HCT116 (cell line): ENCODE measurements at regions not wholly inside any gene's neighbourhood (a gene's known extent, or its start where the extent isn't known, plus 50 kb on each side); places are given as distances from the start of the nearest gene placed in this dataset.

ENCODE experiments used
- ATAC-seq: fragments of 200-7000 bp; cut with Tn5 transposase; 2 replicates; pipeline ENCODE4 v1.9.1; 2020; ENCODE audit warnings: mild to moderate bottlenecking, moderate library complexity
- BruUV-seq: library from RNA; stranded (reverse); fragments of 400-500 nt; replicated peaks from 2 replicates; lab custom pipeline; 2021; lab: Mats Ljungman, UMichigan
- CTCF ChIA-PET: fragments of 300-600 bp; sonication (Branson Sonifier 250); formaldehyde crosslinking; loops from one replicate; lab custom pipeline; 2021; ENCODE audit warnings: antibody characterized with exemption; lab: Charles Lee
- POLR2A ChIA-PET: fragments of 300-600, 350-600 bp; sonication (Branson Sonifier 250); formaldehyde crosslinking; loops from one replicate; lab custom pipeline; 2021; ENCODE audit warnings: antibody characterized with exemption; lab: Charles Lee
- RAD21 ChIA-PET, 2 experiments: fragments of 300-600 bp; sonication (Branson Sonifier 250); formaldehyde crosslinking; loops; one replicate each; lab custom pipeline; 2023; ENCODE audit warnings: low total read pairs in 2 of 2; ENCODE audit not compliant: uncharacterized antibody in 2 of 2, unreplicated experiment in 2 of 2, low non-redundant PET in 1 of 2; lab: Charles Lee
- DNase-seq: peaks from one replicate; pipeline ENCODE4 v3.0.0-alpha.2; 2010; ENCODE audit warnings: low read depth, low spot score
- H2AFZ ChIP-seq: fragments of 200-600 bp; shearing (Covaris generic), sonication (generic); 2 replicates; pipeline ENCODE4 v1.6.1; 2017; ENCODE audit warnings: low read depth, mixed run types, mixed read lengths, antibody characterized with exemption, low read length; ENCODE audit not compliant: poor library complexity, severe bottlenecking
- H3K27ac ChIP-seq: 2 replicates; pipeline ENCODE4 v1.5.1; 2012; ENCODE audit warnings: low read depth, low read length
- H3K27me3 ChIP-seq: fragments of 200-600 bp; sonication (generic); 2 replicates; pipeline ENCODE4 v1.6.1; 2016; ENCODE audit warnings: mixed run types, low read length, mixed read lengths; ENCODE audit not compliant: insufficient read depth
- H3K36me3 ChIP-seq, 2 experiments: fragments of 200-500 bp in 1 of 2; fragments of 200-600 bp in 1 of 2; sonication (Bioruptor generic) in 1 of 2; sonication (generic) in 1 of 2; 2 replicates each; pipeline versions ENCODE4 v1.5.1 to v1.6.1; 2014 to 2016; ENCODE audit warnings: low read length in 2 of 2, inconsistent platforms in 1 of 2, mixed read lengths in 1 of 2, mixed run types in 1 of 2; ENCODE audit not compliant: insufficient read depth in 2 of 2, control insufficient read depth in 1 of 2
- H3K4me1 ChIP-seq, 2 experiments: fragments of 200-600 bp in 1 of 2; sonication (generic) in 1 of 2; 2 replicates each; pipeline versions ENCODE4 v1.5.1 to v1.6.1; 2012 to 2017; ENCODE audit warnings: low read length in 2 of 2, inconsistent platforms in 1 of 2, mild to moderate bottlenecking in 1 of 2, mixed read lengths in 1 of 2, mixed run types in 1 of 2, moderate library complexity in 1 of 2; ENCODE audit not compliant: insufficient read depth in 2 of 2, control insufficient read depth in 1 of 2
- H3K4me2 ChIP-seq: fragments of 200-600 bp; sonication (generic); 2 replicates; pipeline ENCODE4 v1.6.1; 2017; ENCODE audit warnings: mixed run types, low read length, mixed read lengths
- H3K4me3 ChIP-seq, 2 experiments: fragments of 200-600 bp in 1 of 2; sonication (generic) in 1 of 2; replicated peaks in 1 of 2; 2 replicates each; pipeline ENCODE4 v1.5.1; 2011 to 2016; ENCODE audit warnings: low read length in 2 of 2, control low read depth in 1 of 2, low read depth in 1 of 2, mild to moderate bottlenecking in 1 of 2, mixed read lengths in 1 of 2, mixed run types in 1 of 2
- H3K79me2 ChIP-seq: fragments of 200-600 bp; sonication (generic); 2 replicates; pipeline ENCODE4 v1.6.1; 2017; ENCODE audit warnings: mild to moderate bottlenecking, mixed run types, low read length, moderate library complexity, mixed read lengths; ENCODE audit not compliant: insufficient read depth
- H3K9ac ChIP-seq: fragments of 200-600 bp; sonication (generic); 2 replicates; pipeline ENCODE4 v1.6.1; 2016; ENCODE audit warnings: low read length, mixed read lengths
- H3K9me2 ChIP-seq: fragments of 200-600 bp; sonication (generic), shearing (Covaris generic); 2 replicates; pipeline ENCODE4 v1.6.1; 2017; ENCODE audit warnings: mixed run types, mild to moderate bottlenecking, moderate library complexity; ENCODE audit not compliant: insufficient read depth
- H3K9me3 ChIP-seq, 2 experiments: fragments of 200-500 bp in 1 of 2; fragments of 200-600 bp in 1 of 2; sonication (Bioruptor generic) in 1 of 2; sonication (generic) in 1 of 2; 2 replicates each; pipeline ENCODE4 v1.6.1; 2014 to 2017; ENCODE audit warnings: low read length in 2 of 2, mixed read lengths in 2 of 2, inconsistent platforms in 1 of 2, low read depth in 1 of 2, mild to moderate bottlenecking in 1 of 2, mixed run types in 1 of 2, moderate library complexity in 1 of 2; ENCODE audit not compliant: control insufficient read depth in 1 of 2, insufficient read depth in 1 of 2
- H4K20me1 ChIP-seq: fragments of 200-600 bp; sonication (generic), shearing (Covaris generic); 2 replicates; pipeline ENCODE4 v1.6.1; 2017; ENCODE audit warnings: mixed run types, mild to moderate bottlenecking, moderate library complexity; ENCODE audit not compliant: insufficient read depth
- CTCF ChIP-seq, 3 experiments: fragments of 200-600 bp in 1 of 3; sonication (generic) in 1 of 3; IDR thresholded peaks in 2 of 3; conservative IDR thresholded peaks in 1 of 3; 2 replicates each; pipeline ENCODE4 v1.5.1; 2012 to 2017; ENCODE audit warnings: low read depth in 2 of 3, low read length in 2 of 3, antibody characterized with exemption in 1 of 3, borderline replicate concordance in 1 of 3, control low read depth in 1 of 3, mild to moderate bottlenecking in 1 of 3, mixed read lengths in 1 of 3, mixed run types in 1 of 3, moderate library complexity in 1 of 3; ENCODE audit not compliant: insufficient read depth in 1 of 3
- EGR1 ChIP-seq: IDR thresholded peaks from 2 replicates; pipeline ENCODE4 v1.6.1; 2012; ENCODE audit warnings: low read depth
- EZH2phosphoT487 ChIP-seq: fragments of 200-600 bp; IDR thresholded peaks from 2 replicates; pipeline ENCODE4 v1.6.1; 2018; ENCODE audit warnings: antibody characterized with exemption, borderline replicate concordance
- RAD21 ChIP-seq: IDR thresholded peaks from 2 replicates; pipeline ENCODE4 v1.6.1; 2012; ENCODE audit warnings: low read depth, mild to moderate bottlenecking
- REST ChIP-seq: IDR thresholded peaks from 2 replicates; pipeline ENCODE4 v1.6.1; 2012; ENCODE audit warnings: low read depth
- YY1 ChIP-seq: IDR thresholded peaks from 2 replicates; pipeline ENCODE4 v1.6.1; 2011; ENCODE audit warnings: low read length, low read depth, moderate library complexity, mild to moderate bottlenecking; ENCODE audit not compliant: insufficient replicate concordance; ENCODE audit errors: extremely low read depth
- ZFX ChIP-seq: fragments of 450-650 bp; IDR thresholded peaks from 2 replicates; pipeline ENCODE4 v1.6.1; 2017
- intact Hi-C: fragments of 100-400 bp; cut with micrococcal nuclease; formaldehyde crosslinking; loops from 2 replicates; pipeline ENCODE4 v1.10.0; 2022

- Histone ChIP-seq H3K4me2 (no peak overlapping the region), H3K4me1 (no peaks in the 10 kb centered on the region), H2AFZ (no peak overlapping the region), H3K79me2 (no peaks in the 10 kb centered on the region), H3K27ac (no peak overlapping the region), H4K20me1 (no peaks in the 10 kb centered on the region), H3K27me3 (no peaks in the 10 kb centered on the region), H3K9me3 (no peaks in the 10 kb centered on the region), H3K36me3 (no peaks in the 10 kb centered on the region), H3K9me2 (no peaks in the 10 kb centered on the region), H3K9ac (no peak overlapping the region), H3K4me3 (no peak overlapping the region)
- RAD21 ChIA-PET: no interaction called here
- ATAC-seq: no peak
- intact Hi-C loops: no loop called here
- CTCF ChIA-PET: no interaction called here
- POLR2A ChIA-PET: no interaction called here
- no peak for DNase-seq
- TF ChIP-seq REST (no peak), EZH2phosphoT487 (no peak), ZFX (no peak), EGR1 (no peak), CTCF (IDR thresholded peaks at IDR 0.05 in 2 of 3, conservative IDR thresholded peaks at IDR 0.05 in 1 of 3; ENCODE audit: borderline replicate concordance in 1 of 3, insufficient read depth in 1 of 3, low read depth in 2 of 3, low read length in 2 of 3) (no peak), YY1 (no peak), RAD21 (no peak)
- no TSS peak for BruUV-seq
Observed at GRCh38 chr11:116300232-116300631, 472.6 kb downstream of the BUD13 start.
